H9 (cell line): ENCODE measurements at regions not wholly inside any gene's neighbourhood (a gene's known extent, or its start where the extent isn't known, plus 50 kb on each side); places are given as distances from the start of the nearest gene placed in this dataset.

Source experiments
- DNase-seq: peaks from one replicate; pipeline ENCODE4 v3.0.0-alpha.2; 2017
- H2AFZ ChIP-seq: one replicate; pipeline ENCODE4 v1.6.1; 2013; ENCODE audit warnings: mild to moderate bottlenecking, low read length, control low read depth, moderate library complexity
- H2AK5ac ChIP-seq: 2 replicates; pipeline ENCODE4 v1.6.1; 2013; ENCODE audit warnings: low read length, control low read depth, mixed read lengths; ENCODE audit not compliant: insufficient read length
- H2BK120ac ChIP-seq: one replicate; pipeline ENCODE4 v1.6.1; 2013; ENCODE audit warnings: low read depth, mild to moderate bottlenecking, low read length, control low read depth, inconsistent platforms; ENCODE audit not compliant: poor library complexity, severe bottlenecking
- H2BK12ac ChIP-seq: 2 replicates; pipeline ENCODE4 v1.6.1; 2013; ENCODE audit warnings: low read length, control low read depth, mixed read lengths, low read depth; ENCODE audit not compliant: insufficient read length
- H2BK15ac ChIP-seq: 2 replicates; pipeline ENCODE4 v1.6.1; 2013; ENCODE audit warnings: low read depth, low read length, control low read depth
- H2BK20ac ChIP-seq: one replicate; pipeline ENCODE4 v1.6.1; 2013; ENCODE audit warnings: low read depth, mild to moderate bottlenecking, low read length, control low read depth, inconsistent platforms; ENCODE audit not compliant: poor library complexity, severe bottlenecking
- H2BK5ac ChIP-seq: 2 replicates; pipeline ENCODE4 v1.6.1; 2013; ENCODE audit warnings: low read length, control low read depth, mixed read lengths; ENCODE audit not compliant: insufficient read length
- H3K14ac ChIP-seq: 2 replicates; pipeline ENCODE4 v1.6.1; 2013; ENCODE audit warnings: low read length, control low read depth; ENCODE audit not compliant: insufficient read depth
- H3K18ac ChIP-seq: 2 replicates; pipeline ENCODE4 v1.6.1; 2013; ENCODE audit warnings: low read depth, mild to moderate bottlenecking, mixed read lengths, low read length, control low read depth; ENCODE audit not compliant: insufficient read length
- H3K23ac ChIP-seq: 2 replicates; pipeline ENCODE4 v1.6.1; 2013; ENCODE audit warnings: low read length, control low read depth, mixed read lengths, low read depth; ENCODE audit not compliant: insufficient read length
- H3K23me2 ChIP-seq: 2 replicates; pipeline ENCODE4 v1.6.1; 2013; ENCODE audit warnings: low read depth, mild to moderate bottlenecking, mixed read lengths, low read length, control low read depth; ENCODE audit not compliant: insufficient read length, poor library complexity, severe bottlenecking
- H3K27ac ChIP-seq: 2 replicates; pipeline ENCODE4 v1.5.1; 2013; ENCODE audit warnings: low read length, control low read depth, mixed read lengths, low read depth; ENCODE audit not compliant: insufficient read length
- H3K27me3 ChIP-seq: 2 replicates; pipeline ENCODE4 v1.6.1; 2013; ENCODE audit warnings: low read length, control low read depth, inconsistent platforms; ENCODE audit not compliant: insufficient read depth
- H3K4ac ChIP-seq: 2 replicates; pipeline ENCODE4 v1.6.1; 2013; ENCODE audit warnings: low read depth, mild to moderate bottlenecking, control low read depth, inconsistent platforms, low read length, moderate library complexity
- H3K4me1 ChIP-seq: 2 replicates; pipeline ENCODE4 v1.6.1; 2013; ENCODE audit warnings: low read length, control low read depth, inconsistent platforms; ENCODE audit not compliant: insufficient read depth
- H3K4me2 ChIP-seq: 2 replicates; pipeline ENCODE4 v1.6.1; 2013; ENCODE audit warnings: low read length, control low read depth, mixed read lengths; ENCODE audit not compliant: insufficient read length, insufficient read depth
- H3K56ac ChIP-seq: 2 replicates; pipeline ENCODE4 v1.6.1; 2013; ENCODE audit warnings: low read depth, mild to moderate bottlenecking, mixed read lengths, low read length, control low read depth; ENCODE audit not compliant: insufficient read length
- H3K79me1 ChIP-seq: 2 replicates; pipeline ENCODE4 v1.6.1; 2013; ENCODE audit warnings: low read depth, mild to moderate bottlenecking, moderate library complexity, low read length, control low read depth, inconsistent platforms; ENCODE audit not compliant: insufficient read depth, poor library complexity, severe bottlenecking
- H3K79me2 ChIP-seq: 2 replicates; pipeline ENCODE4 v1.6.1; 2013; ENCODE audit warnings: low read length, control low read depth, inconsistent platforms; ENCODE audit not compliant: insufficient read depth
- H3K9ac ChIP-seq: 2 replicates; pipeline ENCODE4 v1.6.1; 2013; ENCODE audit warnings: low read length, control low read depth, mixed read lengths; ENCODE audit not compliant: insufficient read length; ENCODE audit errors: extremely low read depth
- H3K9me3 ChIP-seq: one replicate; pipeline ENCODE4 v1.6.1; 2013; ENCODE audit warnings: low read depth, low read length, inconsistent platforms; ENCODE audit not compliant: control insufficient read depth
- H3T11ph ChIP-seq: one replicate; pipeline ENCODE4 v1.6.1; 2013; ENCODE audit warnings: mild to moderate bottlenecking, low read length, control low read depth, inconsistent platforms
- H4K20me1 ChIP-seq: one replicate; pipeline ENCODE4 v1.6.1; 2013; ENCODE audit not compliant: control insufficient read depth, insufficient read length, insufficient read depth
- H4K5ac ChIP-seq: 2 replicates; pipeline ENCODE4 v1.6.1; 2013; ENCODE audit warnings: low read depth, mild to moderate bottlenecking, mixed read lengths, low read length, control low read depth; ENCODE audit not compliant: insufficient read length
- H4K8ac ChIP-seq: replicated peaks from 2 replicates; pipeline ENCODE4 v1.6.1; 2013; ENCODE audit warnings: low read length, control low read depth, mixed read lengths, low read depth; ENCODE audit not compliant: insufficient read length
- H4K91ac ChIP-seq: 2 replicates; pipeline ENCODE4 v1.6.1; 2013; ENCODE audit warnings: low read depth, mild to moderate bottlenecking, moderate library complexity, mixed read lengths, low read length, control low read depth; ENCODE audit not compliant: insufficient read length
- H3K27ac Mint-ChIP-seq, 3 experiments: 2 replicates in 2 of 3; 3 replicates in 1 of 3; pipeline ENCODE4 v1.8.0; 2020 to 2021; ENCODE audit warnings: mixed read lengths in 3 of 3, mild to moderate bottlenecking in 1 of 3, moderate library complexity in 1 of 3
- H3K27me3 Mint-ChIP-seq: 2 replicates; pipeline ENCODE4 v1.8.0; 2021; ENCODE audit warnings: low read depth, mild to moderate bottlenecking, moderate library complexity, mixed read lengths
- H3K36me3 Mint-ChIP-seq, 3 experiments: 2 replicates in 2 of 3; 3 replicates in 1 of 3; pipeline ENCODE4 v1.8.0; 2020 to 2021; ENCODE audit warnings: low read depth in 3 of 3, mixed read lengths in 3 of 3; ENCODE audit not compliant: insufficient read depth in 1 of 3
- H3K4me1 Mint-ChIP-seq, 2 experiments: 2 replicates each; pipeline ENCODE4 v1.8.0; 2020; ENCODE audit warnings: mixed read lengths in 2 of 2
- H3K4me3 Mint-ChIP-seq, 2 experiments: 2 replicates in 1 of 2; 3 replicates in 1 of 2; pipeline ENCODE4 v1.8.0; 2020 to 2021; ENCODE audit warnings: mild to moderate bottlenecking in 2 of 2, mixed read lengths in 2 of 2, moderate library complexity in 1 of 2
- H3K9me3 Mint-ChIP-seq, 2 experiments: 2 replicates in 1 of 2; 3 replicates in 1 of 2; pipeline ENCODE4 v1.8.0; 2020; ENCODE audit warnings: mild to moderate bottlenecking in 2 of 2, mixed read lengths in 2 of 2, moderate library complexity in 1 of 2
- CTCF ChIP-seq: fragments of 200-600 bp; sonication (generic); conservative IDR thresholded peaks from 3 replicates; pipeline ENCODE4 v1.8.0; 2021; ENCODE audit warnings: antibody characterized with exemption, mild to moderate bottlenecking
- WGBS: extraction: QIAGEN DNeasy Blood & Tissue Kit; methylation state at CpG from one replicate; pipeline ENCODE4 v1.1.7; 2013; ENCODE audit warnings: missing lambda C conversion rate, low lambda C conversion rate, mixed read lengths; ENCODE audit not compliant: insufficient read length; ENCODE audit errors: extremely low coverage; 5-methylcytosine and 5-hydroxymethylcytosine counted together

- no CpG with 5 or more reads among the region's 2 CpGs for WGBS
- Mint-ChIP-seq H3K4me1 (no peaks in the 10 kb centered on the region), H3K36me3 (no peaks in the 10 kb centered on the region), H3K27ac (no peak overlapping the region), H3K9me3 (no peaks in the 10 kb centered on the region), H3K4me3 (no peak overlapping the region), H3K27me3 (no peaks in the 10 kb centered on the region)
- Histone ChIP-seq H2AFZ (no peak overlapping the region), H2BK12ac (no peak overlapping the region), H2BK5ac (no peak overlapping the region), H2AK5ac (no peak overlapping the region), H2BK120ac (no peak overlapping the region), H3K18ac (no peak overlapping the region), H4K5ac (no peak overlapping the region), H3K23me2 (no peaks in the 10 kb centered on the region), H3K79me1 (no peaks in the 10 kb centered on the region), H3K56ac (no peak overlapping the region), H4K8ac (no peak overlapping the region), H3K27me3 (no peaks in the 10 kb centered on the region), H3K9ac (no peak overlapping the region), H3K79me2 (no peaks in the 10 kb centered on the region), H2BK15ac (no peak overlapping the region), H3K27ac (no peak overlapping the region), H3T11ph (no peak overlapping the region), H3K9me3 (no peaks in the 10 kb centered on the region), H3K4me2 (no peak overlapping the region), H3K14ac (no peak overlapping the region), H3K4ac (no peak overlapping the region), H4K20me1 (no peaks in the 10 kb centered on the region), H4K91ac (no peak overlapping the region), H3K23ac (no peak overlapping the region), H3K4me1 (no peaks in the 10 kb centered on the region), H2BK20ac (no peak overlapping the region)
- no peak for TF ChIP-seq CTCF
- DNase-seq, result no peak
Measured at GRCh38 chr4:136001791-136002190, 1530.5 kb downstream of the PCDH18 start.
